SK-N-MC (cell line): ENCODE measurements at regions not wholly inside any gene's neighbourhood (a gene's known extent, or its start where the extent isn't known, plus 50 kb on each side); places are given as distances from the start of the nearest gene placed in this dataset.

ENCODE experiments used
- EZH2 ChIP-seq: fragments of 200-600 bp; sonication (generic); IDR thresholded peaks from one replicate; pipeline ENCODE4 v1.6.1; 2017; ENCODE audit warnings: antibody characterized with exemption
- POLR2AphosphoS5 ChIP-seq: IDR thresholded peaks from 2 replicates; pipeline ENCODE4 v1.6.1; 2012; ENCODE audit warnings: mild to moderate bottlenecking, low read depth, low read length, borderline replicate concordance

DNA sequence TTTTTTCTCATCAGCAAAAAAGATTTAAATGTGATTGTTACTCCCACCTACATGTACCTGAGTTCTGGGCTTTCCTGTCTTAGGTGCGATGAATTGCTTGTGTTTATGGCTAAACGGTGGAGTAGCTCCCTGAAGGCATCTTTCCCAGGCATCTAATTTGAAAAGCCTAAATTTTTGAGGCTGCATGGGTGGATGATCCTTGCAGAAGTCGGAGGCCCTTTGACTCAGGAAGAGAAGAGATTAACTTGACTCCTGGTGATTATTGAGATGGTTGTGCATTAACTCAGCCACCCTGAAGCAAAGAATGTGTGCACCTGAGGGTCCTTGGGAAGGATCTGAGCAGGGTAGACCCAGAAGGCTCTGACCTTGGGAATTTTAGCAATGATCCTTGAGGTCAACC lies 155.6 kb upstream of the SEMA3C start:
- TF ChIP-seq POLR2AphosphoS5 (no peak), EZH2 (no peak)
